T47D (cell line): ENCODE measurements at regions not wholly inside any gene's neighbourhood (a gene's known extent, or its start where the extent isn't known, plus 50 kb on each side); places are given as distances from the start of the nearest gene placed in this dataset.
"Not testable (repeated sequence)": the region's sequence is repeated elsewhere in the genome, so short reads cannot be mapped to it uniquely, and the experiment has no call there.

Experiments used
- DNase-seq, 2 experiments: peaks; one replicate each; pipeline versions ENCODE4 v3.0.0 to v3.0.0-alpha.2; 2011 to 2012; ENCODE audit warnings: low read depth in 1 of 2, low spot score in 1 of 2
- JUND ChIP-seq: IDR thresholded peaks from 2 replicates; pipeline ENCODE4 v1.6.1; 2012; ENCODE audit warnings: low read depth
- in situ Hi-C: cut with HindIII; loops from 2 replicates; pipeline ENCODE4 v1.10.0; 2016; ENCODE audit warnings: low sequenced_read_pairs, low pct_unique_long_range_greater_than_20kb

DNA sequence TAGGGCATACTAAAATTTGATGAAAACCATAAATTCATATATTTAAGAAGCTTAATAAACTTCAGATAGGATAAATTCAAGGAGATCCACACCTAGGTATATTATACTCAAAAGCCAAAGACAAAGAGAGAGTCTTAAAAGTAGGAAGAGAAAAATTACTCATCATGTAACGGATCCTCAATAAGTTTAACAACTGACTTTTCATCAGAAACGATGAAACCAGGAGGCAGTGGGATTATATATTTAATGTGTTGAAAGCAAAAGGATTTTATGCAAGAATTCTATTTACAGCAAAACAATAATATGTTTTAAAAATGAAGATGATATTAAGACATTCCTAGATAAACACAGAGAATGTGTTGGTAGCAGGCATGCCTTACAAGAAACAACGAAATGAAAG, 202.7 kb downstream of the OXSM start:
- TF ChIP-seq JUND: no peak
- DNase-seq: no peak
- in situ Hi-C loops: no loop called here

DNA sequence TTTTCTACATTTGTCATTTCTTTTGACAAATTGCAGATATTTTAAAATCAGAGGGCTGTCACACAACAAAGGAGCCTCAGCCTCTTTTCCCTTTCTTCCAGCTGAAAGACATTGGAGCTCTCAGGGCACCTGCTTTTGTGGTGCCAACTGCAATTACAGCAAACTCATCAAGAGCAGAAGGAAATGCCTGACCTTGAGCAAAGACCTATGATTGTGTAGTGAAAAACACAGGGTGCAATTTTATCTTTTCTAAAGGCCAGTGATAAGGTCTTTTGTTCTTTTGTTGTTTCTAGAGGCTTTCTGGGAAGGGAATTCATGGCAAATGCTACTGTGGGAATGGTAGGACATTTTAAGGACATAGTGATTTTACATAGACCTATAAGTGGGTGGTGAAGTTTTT, 214.3 kb downstream of the OXSM start:
- in situ Hi-C loops: no loop called here
- TF ChIP-seq JUND: no peak
- DNase-seq: no peak

DNA sequence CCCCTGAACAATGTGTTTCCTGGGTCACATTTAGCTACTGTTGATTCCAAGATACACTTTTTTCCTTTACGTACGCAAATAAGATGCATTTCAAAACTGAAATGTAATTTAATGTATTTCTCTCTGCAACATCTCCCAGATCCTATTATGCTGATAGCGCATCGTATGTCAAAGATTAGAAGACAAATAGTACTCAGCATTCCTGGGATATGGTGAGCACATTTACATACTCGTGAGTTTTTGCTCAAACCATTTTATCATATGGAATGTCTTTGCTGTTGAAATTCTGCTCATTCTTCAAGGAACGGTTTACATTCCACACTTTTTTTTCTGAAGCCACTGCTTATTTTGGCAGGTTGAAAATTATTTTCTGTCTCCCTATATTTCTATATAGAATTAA, 221.4 kb downstream of the OXSM start:
- no peak for DNase-seq
- in situ Hi-C loops: no loop called here
- no peak for TF ChIP-seq JUND

DNA sequence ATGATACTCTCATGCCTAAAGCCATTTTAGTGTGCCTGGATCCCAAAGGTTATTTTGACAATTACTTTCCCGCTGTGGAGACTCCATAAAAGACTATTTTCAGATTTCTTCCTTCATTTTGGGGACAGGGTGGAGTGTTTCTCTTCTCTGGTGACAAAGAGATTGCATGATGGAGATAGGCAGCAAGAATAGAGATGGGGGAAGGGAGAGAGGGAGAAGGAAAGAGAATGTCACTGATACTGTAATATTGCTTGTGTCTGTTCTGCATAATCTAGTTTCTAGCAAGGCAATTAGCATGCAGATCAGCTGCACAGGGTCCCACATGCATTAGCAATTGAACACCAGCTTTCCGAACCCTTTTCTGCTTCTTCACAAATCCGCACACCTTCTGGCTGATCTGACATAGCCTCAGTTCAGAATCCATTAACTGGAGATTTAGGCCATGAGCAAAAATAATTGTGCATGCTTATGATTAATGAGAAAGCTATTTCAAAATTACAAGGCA, 222.4 kb downstream of the OXSM start:
- in situ Hi-C loops: no loop called here
- no peak for TF ChIP-seq JUND
- DNase-seq: no peak

DNA sequence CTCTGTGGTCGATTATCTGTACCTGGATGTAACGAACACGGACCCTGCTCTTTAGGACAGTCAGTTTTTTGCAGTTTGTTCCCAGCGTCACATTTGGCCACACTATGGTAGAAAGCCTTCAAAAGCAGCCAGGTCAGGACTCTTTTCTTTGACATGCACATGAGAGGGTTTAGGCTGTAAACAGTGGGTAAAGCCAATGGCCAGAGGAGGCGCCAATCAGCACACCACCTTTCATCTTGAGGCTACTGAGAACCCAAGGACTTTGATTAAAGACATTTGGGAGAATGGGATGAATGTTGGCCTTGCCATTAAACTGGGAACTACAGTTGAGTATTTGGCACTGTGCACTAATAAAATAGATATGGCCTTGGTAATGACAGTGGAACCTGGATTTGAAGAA, 225.9 kb downstream of the OXSM start:
- DNase-seq: no peak

DNA sequence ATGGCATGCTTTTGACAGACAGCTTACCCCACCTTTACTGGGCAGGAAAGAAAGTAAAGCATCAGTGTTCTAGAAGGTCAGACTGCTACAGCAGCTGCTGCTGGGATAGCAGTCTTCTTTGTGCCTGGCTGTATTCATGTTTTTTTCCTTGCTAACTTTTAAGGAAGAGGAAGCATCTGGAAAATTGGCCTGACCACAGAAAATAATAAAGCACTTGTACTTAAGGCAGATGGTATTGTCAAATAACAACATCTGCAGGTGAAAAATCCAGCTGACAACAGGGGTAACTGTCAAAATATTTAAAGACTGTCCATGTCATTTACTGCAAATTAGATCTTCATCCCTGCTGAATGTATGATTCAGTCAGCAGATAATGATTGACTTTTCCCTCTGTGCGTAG, 229.0 kb downstream of the OXSM start:
- DNase-seq: no peak
- TF ChIP-seq JUND: no peak
- in situ Hi-C loops: no loop called here

More for the DNA sequence above, 225.9 kb downstream of the OXSM start:
- in situ Hi-C loops: no loop called here
- no peak for TF ChIP-seq JUND

DNA sequence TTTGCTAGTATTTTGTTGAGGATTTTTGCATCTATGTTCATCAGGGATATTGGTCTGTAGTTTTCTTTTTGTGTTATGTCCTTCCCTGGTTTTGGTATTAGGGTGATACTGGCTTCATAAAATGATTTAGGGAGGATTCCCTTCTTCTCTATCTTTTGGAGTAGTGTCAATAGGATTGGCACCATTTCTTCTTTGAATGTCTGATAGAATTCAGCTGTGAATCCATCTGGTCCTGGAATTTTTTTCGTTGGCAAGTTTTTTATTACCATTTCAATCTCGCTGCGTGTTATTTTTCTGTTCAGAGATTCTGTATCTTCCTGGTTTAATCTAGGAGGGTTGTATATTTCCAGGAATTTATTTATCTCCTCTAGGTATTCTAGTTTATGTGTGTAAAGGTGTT, 234.3 kb downstream of the OXSM start:
- DNase-seq, in situ Hi-C loops: not testable (repeated sequence)

DNA sequence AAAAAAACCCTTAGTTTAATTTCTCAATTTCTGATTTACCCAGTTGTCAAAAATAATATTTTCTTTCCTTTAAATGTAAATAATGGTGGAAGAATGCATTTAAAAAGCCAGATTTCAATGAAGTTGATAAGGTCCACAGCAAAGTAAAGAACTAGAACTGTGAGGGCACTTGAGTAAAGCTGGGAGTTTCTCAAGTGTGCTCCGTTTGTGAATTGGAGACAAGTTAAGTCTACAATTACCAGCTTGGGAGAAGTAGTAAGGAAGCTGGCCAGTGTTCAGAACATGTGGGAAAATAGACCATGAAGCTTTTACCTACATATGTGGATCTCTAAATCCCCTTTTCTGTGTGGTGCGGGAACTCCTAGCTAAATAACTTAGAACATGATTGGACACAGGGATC, 239.4 kb downstream of the OXSM start:
- no peak for TF ChIP-seq JUND
- in situ Hi-C loops: no loop called here
- no peak for DNase-seq

DNA sequence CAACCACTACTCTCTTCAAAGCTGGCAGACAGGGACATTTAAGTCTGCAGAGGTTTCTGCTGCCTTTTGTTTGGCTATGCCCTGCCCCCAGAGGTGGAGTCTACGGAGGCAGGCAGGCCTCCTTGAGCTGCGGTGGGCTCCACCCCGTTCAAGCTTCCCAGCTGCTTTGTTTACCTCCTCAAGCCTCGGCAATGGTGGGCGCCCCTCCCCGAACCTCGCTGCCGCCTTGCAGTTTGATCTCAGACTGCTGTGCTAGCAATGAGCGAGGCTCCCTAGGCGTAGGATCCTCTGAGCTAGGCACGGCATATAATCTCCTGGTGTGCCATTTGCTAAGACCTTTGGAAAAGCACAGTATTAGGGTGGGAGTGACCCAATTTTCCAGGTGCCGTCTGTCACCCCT, 252.2 kb downstream of the OXSM start:
- in situ Hi-C loops, DNase-seq: not testable (repeated sequence)

DNA sequence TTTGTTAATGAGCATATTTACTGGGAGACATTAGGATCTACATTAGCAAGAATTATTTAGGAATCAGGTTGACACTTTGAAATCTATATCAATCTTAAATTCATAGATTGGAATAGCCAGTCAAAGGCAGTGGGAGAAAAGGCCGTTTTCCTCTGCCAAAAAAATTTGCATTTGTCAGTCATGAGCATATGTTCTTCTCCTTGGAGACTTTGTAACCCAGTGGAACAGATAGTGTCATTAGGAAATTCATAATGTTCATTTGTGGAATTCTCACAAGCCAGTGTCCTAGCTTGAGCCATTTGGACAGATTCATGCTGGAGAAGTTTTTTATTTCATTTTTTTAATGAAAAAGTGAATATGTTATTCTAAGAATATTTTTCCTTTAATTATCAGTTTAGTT, 260.1 kb downstream of the OXSM start:
- no peak for DNase-seq
- TF ChIP-seq JUND: no peak
- in situ Hi-C loops: no loop called here

DNA sequence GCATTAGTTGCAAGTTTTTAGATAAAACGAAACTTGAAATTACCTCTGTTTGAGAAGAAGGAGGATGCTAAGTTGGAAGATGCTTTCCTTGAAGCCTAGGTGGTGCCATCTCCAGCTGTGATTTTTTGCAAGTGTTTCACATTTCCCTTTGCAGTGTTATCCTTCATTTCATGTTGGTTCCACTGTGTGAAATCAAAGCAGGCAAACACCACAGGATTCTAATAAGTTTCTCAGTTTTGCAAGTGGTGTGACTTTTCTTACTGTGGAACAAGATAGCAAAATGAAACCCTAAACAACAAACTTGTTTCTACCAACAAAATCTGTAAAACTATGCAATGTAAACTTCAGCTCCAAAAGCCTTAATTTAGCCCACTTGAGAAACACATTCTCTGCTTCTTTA, 260.9 kb downstream of the OXSM start:
- no peak for TF ChIP-seq JUND
- no peak for DNase-seq
- in situ Hi-C loops: no loop called here

DNA sequence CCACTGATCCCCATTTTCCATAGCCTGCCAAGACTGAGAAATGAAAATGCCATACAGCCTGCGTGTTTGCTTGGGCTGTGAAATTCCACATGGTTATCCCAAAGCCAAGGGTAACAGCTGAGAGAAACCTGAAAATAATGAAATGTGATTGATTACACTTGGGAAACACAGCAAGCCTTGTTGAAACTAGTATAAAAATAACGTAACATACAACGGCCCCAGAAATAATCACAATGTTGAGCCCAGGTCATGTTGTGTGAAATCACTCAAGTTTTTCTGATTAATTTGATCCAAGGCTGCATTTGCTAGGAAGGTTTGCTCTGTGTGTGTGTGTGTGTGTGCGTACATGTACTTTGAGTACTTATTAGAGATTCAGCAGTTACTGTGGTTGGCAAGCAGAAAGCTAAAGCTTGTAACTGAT, 269.0 kb downstream of the OXSM start:
- no peak for DNase-seq
- no peak for TF ChIP-seq JUND
- in situ Hi-C loops: no loop called here

DNA sequence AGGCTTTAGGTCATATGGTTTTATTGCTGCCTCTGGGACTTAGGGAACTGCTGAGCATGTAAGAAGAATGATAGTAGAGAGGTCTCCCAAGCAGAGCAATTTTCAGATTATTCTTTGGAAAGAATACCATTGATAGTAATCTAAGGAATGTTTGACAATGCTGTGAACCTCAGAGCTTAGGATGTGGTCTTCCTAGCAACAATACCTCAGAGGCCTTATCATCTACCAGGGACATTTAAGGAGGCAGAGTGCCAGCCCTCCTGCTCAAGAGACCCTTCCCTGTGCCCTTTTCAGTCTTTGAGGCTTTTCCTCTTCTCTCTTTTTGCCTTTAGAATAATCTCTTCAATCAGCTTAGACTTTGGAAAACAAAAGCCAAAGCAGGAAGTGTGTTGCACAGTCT, 272.1 kb downstream of the OXSM start:
- in situ Hi-C loops: no loop called here
- no peak for TF ChIP-seq JUND
- DNase-seq: no peak

DNA sequence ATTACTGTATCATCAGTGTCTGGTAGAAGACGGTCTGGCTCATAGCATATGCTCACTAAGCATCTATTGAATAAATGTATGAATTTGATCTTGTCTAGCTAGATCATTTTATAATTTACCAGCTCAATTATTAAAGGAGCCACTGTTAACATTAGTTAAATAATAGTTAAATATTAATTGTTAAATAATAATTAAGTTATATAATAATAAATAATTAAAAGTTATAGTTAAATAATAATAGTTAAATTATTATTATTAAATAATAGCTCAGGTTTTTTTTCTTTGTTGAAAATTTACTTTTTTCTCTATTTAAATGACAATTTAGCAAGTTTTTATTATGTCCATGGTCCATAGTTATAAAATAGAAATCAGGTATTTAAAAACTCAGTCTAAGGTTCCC, 274.4 kb downstream of the OXSM start:
- in situ Hi-C loops: no loop called here
- no peak for DNase-seq
- no peak for TF ChIP-seq JUND

DNA sequence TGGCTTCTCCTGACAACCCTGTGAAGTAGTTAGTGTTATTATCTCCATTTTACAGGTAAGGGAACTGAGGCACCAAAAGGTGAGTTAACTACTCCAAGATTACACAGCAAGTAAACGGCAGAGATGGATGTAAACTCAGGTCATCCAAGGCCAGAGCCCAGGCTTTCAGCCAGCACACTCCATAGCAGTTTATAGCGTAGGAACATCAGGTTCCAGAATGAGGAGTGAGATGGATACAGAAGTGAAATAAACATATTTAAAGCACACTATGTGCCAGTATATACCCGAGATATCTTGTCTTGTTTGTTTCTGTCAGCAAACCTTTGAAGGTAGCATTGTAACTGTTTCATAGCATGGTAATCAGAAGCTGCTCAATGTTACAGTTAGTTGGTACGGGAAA, 279.0 kb downstream of the OXSM start:
- no peak for TF ChIP-seq JUND
- in situ Hi-C loops: no loop called here

More for the DNA sequence above, 279.0 kb downstream of the OXSM start:
- DNase-seq: no peak
